ENCODE measurements at regions not wholly inside any gene's neighbourhood (a gene's known extent, or its start where the extent isn't known, plus 50 kb on each side); places are given as distances from the start of the nearest gene placed in this dataset.

DNA sequence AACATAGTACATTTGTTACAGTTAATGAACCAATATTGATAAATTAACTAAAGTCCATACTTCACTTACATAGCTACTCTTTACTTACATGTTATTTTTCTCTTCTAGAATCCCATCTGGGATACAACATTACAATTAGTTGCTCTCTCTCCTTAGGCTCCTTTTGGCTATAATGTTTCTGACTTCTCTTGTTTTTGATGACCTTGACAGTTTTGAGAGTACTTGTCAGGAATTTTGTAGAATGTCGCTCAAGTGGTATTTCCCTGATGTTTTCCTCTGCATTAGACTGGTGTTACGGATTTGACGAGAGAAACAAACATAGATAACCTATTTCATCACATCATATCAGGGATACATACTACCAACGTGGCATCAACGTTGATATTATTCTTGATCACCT lies 925.4 kb upstream of the TMPRSS15 start:
- Histone ChIP-seq H3K4me1 (ENCODE audit: control insufficient read depth, extremely low read depth, insufficient read depth, low read length) (no peaks in the 10 kb centered on the region), H3K27me3 (ENCODE audit: control insufficient read depth in 2 of 2, insufficient read depth in 2 of 2, low read length in 2 of 2) (no peaks in the 10 kb centered on the region), H2AFZ (ENCODE audit: low read depth, low read length) (no peak overlapping the region), H3K36me3 (ENCODE audit: control insufficient read depth in 2 of 2, extremely low read depth in 1 of 2, insufficient read depth in 2 of 2, low read length in 2 of 2) (no peaks in the 10 kb centered on the region), H3K79me2 (ENCODE audit: control insufficient read depth, insufficient read depth, low read length) (no peaks in the 10 kb centered on the region), H3K4me2 (ENCODE audit: insufficient read depth, low read length) (no peak overlapping the region), H3K9ac (replicated peaks; ENCODE audit: extremely low read depth, insufficient read depth, low read length) (no peak overlapping the region), H3K9me3 (replicated peaks; ENCODE audit: control insufficient read depth, insufficient read depth, low read length) (no peaks in the 10 kb centered on the region), H3K4me3 (replicated peaks in 1 of 3; ENCODE audit: insufficient read depth in 1 of 3, low read depth in 1 of 3, low read length in 3 of 3) (no peak overlapping the region), H3K27ac (ENCODE audit: insufficient read depth, low read depth, low read length) (no peak overlapping the region), H4K20me1 (replicated peaks; ENCODE audit: control insufficient read depth, extremely low read depth, insufficient read depth, low read length) (no peaks in the 10 kb centered on the region), H3K9me1 (replicated peaks; ENCODE audit: control insufficient read depth, extremely low read depth, insufficient read depth, low read length) (no peaks in the 10 kb centered on the region)
- TF ChIP-seq JUN (IDR thresholded peaks at IDR 0.05; ENCODE audit: borderline replicate concordance, insufficient read depth, insufficient read length, low read depth), result no peak
- no peak for TF ChIP-seq GATA2 (IDR thresholded peaks at IDR 0.05; ENCODE audit: insufficient read depth, insufficient read length, low read depth, low read length)
- no peak for TF ChIP-seq POLR2AphosphoS5 (IDR thresholded peaks at IDR 0.05; ENCODE audit: insufficient read depth, low read depth, low read length)
- TF ChIP-seq MYC (IDR thresholded peaks at IDR 0.05; ENCODE audit: low read depth, low read length), result no peak
- TF ChIP-seq, protein P1, sequence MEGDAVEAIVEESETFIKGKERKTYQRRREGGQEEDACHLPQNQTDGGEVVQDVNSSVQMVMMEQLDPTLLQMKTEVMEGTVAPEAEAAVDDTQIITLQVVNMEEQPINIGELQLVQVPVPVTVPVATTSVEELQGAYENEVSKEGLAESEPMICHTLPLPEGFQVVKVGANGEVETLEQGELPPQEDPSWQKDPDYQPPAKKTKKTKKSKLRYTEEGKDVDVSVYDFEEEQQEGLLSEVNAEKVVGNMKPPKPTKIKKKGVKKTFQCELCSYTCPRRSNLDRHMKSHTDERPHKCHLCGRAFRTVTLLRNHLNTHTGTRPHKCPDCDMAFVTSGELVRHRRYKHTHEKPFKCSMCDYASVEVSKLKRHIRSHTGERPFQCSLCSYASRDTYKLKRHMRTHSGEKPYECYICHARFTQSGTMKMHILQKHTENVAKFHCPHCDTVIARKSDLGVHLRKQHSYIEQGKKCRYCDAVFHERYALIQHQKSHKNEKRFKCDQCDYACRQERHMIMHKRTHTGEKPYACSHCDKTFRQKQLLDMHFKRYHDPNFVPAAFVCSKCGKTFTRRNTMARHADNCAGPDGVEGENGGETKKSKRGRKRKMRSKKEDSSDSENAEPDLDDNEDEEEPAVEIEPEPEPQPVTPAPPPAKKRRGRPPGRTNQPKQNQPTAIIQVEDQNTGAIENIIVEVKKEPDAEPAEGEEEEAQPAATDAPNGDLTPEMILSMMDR (IDR thresholded peaks at IDR 0.05; ENCODE audit: extremely low read depth in 1 of 2, insufficient read depth in 1 of 2, low read depth in 1 of 2, low read length in 2 of 2), result no peak
- TF ChIP-seq FOS (IDR thresholded peaks at IDR 0.05; ENCODE audit: borderline replicate concordance, insufficient read depth, low read length), result no peak
- no peak for TF ChIP-seq POLR2A (IDR thresholded peaks at IDR 0.05; ENCODE audit: low read depth, low read length)
- no peak for TF ChIP-seq EZH2 (IDR thresholded peaks at IDR 0.05; ENCODE audit: borderline replicate concordance, low read depth, low read length, severe bottlenecking)
- TF ChIP-seq, protein P2, sequence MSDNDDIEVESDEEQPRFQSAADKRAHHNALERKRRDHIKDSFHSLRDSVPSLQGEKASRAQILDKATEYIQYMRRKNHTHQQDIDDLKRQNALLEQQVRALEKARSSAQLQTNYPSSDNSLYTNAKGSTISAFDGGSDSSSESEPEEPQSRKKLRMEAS (IDR thresholded peaks at IDR 0.05; ENCODE audit: insufficient read depth, insufficient read length), result no peak
- POLR2A ChIA-PET, result no interaction called here
- CTCF ChIA-PET, result no interaction called here
- no peak for DNase-seq (ENCODE audit: low read depth, low spot score)
- no peak for FAIRE-seq
- dilution Hi-C loops (cut with MboI; ENCODE audit: extremely low pct_ligation_motif_present, low sequenced_read_pairs), result no loop called here
- no TSS peak for BruUV-seq (replicated peaks)
- intact Hi-C loops (cut with micrococcal nuclease), result no loop called here

All from endothelial cell of umbilical vein (primary cell).